ENCODE measurements at regions not wholly inside any gene's neighbourhood (a gene's known extent, or its start where the extent isn't known, plus 50 kb on each side); places are given as distances from the start of the nearest gene placed in this dataset.

DNA sequence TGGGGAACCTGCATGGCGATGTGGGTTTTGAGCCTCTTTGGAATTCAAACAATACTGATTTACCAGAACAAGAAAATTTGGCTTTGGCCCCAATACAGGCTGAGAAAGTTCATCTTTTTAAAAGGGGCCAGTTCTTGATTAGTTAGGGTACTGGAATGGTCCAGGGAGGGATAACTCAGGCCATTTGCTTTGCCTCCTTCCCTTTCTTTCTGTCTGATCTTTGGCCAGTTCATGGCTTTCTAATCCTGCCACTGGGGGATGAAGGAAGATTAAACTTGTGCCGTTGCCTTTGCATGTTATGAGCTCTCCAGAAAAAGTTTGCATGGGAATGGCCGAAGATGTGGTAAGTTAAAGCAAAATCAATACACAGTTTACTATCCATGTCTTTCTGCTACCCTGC, 78.4 kb downstream of the ADAMTS15 start:
- H3K27ac ChIP-seq = no peak overlapping the region
- H3K9me3 ChIP-seq = no peaks in the 10 kb centered on the region
- intact Hi-C loops (cut with DNase I; ENCODE audit: low total_unique reads) = no loop called here
- TF ChIP-seq POLR2AphosphoS5 (IDR thresholded peaks at IDR 0.05) (no peak), CTCF (IDR thresholded peaks at IDR 0.05) (no peak), POLR2A (IDR thresholded peaks at IDR 0.05) (no peak)
- no peaks in the 10 kb centered on the region for H3K27me3 ChIP-seq
- H3K4me3 ChIP-seq = no peak overlapping the region
- no peaks in the 10 kb centered on the region for H3K4me1 ChIP-seq
- no peak for DNase-seq (ENCODE audit: low spot score in 2 of 2)
- H3K36me3 ChIP-seq = no peaks in the 10 kb centered on the region

- no peak overlapping the region for H3K4me3 ChIP-seq
- H3K27me3 ChIP-seq = no peaks in the 10 kb centered on the region
- intact Hi-C loops (cut with DNase I; ENCODE audit: low total_unique reads) = no loop called here
- DNase-seq (ENCODE audit: low spot score in 2 of 2) = no peak
- no peaks in the 10 kb centered on the region for H3K9me3 ChIP-seq
- peak overlapping the region; percentile 21 to 58 for H3K27ac ChIP-seq
- TF ChIP-seq POLR2A (IDR thresholded peaks at IDR 0.05) (no peak), POLR2AphosphoS5 (IDR thresholded peaks at IDR 0.05) (no peak), CTCF (IDR thresholded peaks at IDR 0.05) (no peak)
- H3K4me1 ChIP-seq = no peaks in the 10 kb centered on the region
- no peaks in the 10 kb centered on the region for H3K36me3 ChIP-seq
Observed at GRCh38 chr11:130527636-130528297, 79.3 kb downstream of the ADAMTS15 start.

- Histone ChIP-seq H3K27me3 (no peaks in the 10 kb centered on the region), H3K4me3 (no peak overlapping the region), H3K36me3 (no peaks in the 10 kb centered on the region), H3K4me1 (no peaks in the 10 kb centered on the region), H3K27ac (peak overlapping the region in 1 of 2 donors; percentile 58), H3K9me3 (no peaks in the 10 kb centered on the region)
- TF ChIP-seq POLR2AphosphoS5 (IDR thresholded peaks at IDR 0.05) = no peak
- no peak for TF ChIP-seq CTCF (IDR thresholded peaks at IDR 0.05)
- no peak for TF ChIP-seq POLR2A (IDR thresholded peaks at IDR 0.05)
- intact Hi-C loops (cut with DNase I; ENCODE audit: low total_unique reads) = no loop called here
- DNase-seq (ENCODE audit: low spot score in 2 of 2) = no peak
Observed at GRCh38 chr11:130528298-130529261, 80.1 kb downstream of the ADAMTS15 start.

DNA sequence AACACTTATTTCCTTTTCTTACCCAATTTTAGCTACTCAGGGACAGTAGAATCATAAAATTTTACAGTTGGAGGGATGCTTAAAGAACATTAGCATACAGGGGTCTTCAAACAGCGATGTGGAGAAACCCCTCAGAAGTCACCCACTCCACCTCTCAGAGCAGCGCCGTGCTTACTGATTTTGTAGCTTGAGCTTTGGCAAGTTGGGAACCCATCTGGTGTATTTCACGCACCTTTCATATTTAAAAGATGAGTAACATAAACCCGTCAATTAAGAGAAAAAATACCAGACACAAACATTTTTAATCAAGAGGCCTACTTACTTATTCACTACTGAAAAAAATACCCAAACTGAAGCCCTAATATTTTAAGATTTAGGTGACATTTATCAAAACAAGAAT, 80.9 kb downstream of the ADAMTS15 start:
- no peak overlapping the region for H3K27ac ChIP-seq
- intact Hi-C loops (cut with DNase I; ENCODE audit: low total_unique reads) = no loop called here
- H3K9me3 ChIP-seq = no peaks in the 10 kb centered on the region
- TF ChIP-seq POLR2A (IDR thresholded peaks at IDR 0.05) (no peak), POLR2AphosphoS5 (IDR thresholded peaks at IDR 0.05) (no peak), CTCF (IDR thresholded peaks at IDR 0.05) (no peak)
- H3K4me3 ChIP-seq = no peak overlapping the region
- H3K27me3 ChIP-seq = no peaks in the 10 kb centered on the region
- no peak for DNase-seq (ENCODE audit: low spot score in 2 of 2)
- no peaks in the 10 kb centered on the region for H3K4me1 ChIP-seq
- H3K36me3 ChIP-seq = no peaks in the 10 kb centered on the region

GRCh38 chr11:130531061-130531460, 82.6 kb downstream of the ADAMTS15 start:
- Histone ChIP-seq H3K27ac (no peak overlapping the region), H3K4me1 (no peaks in the 10 kb centered on the region), H3K9me3 (no peaks in the 10 kb centered on the region), H3K27me3 (no peaks in the 10 kb centered on the region), H3K4me3 (no peak overlapping the region), H3K36me3 (no peaks in the 10 kb centered on the region)
- DNase-seq (ENCODE audit: low spot score in 2 of 2) = no peak
- no peak for TF ChIP-seq POLR2A (IDR thresholded peaks at IDR 0.05)
- no peak for TF ChIP-seq CTCF (IDR thresholded peaks at IDR 0.05)
- no peak for TF ChIP-seq POLR2AphosphoS5 (IDR thresholded peaks at IDR 0.05)
- intact Hi-C loops (cut with DNase I; ENCODE audit: low total_unique reads) = no loop called here
